H7 (cell line): ENCODE measurements at regions not wholly inside any gene's neighbourhood (a gene's known extent, or its start where the extent isn't known, plus 50 kb on each side); places are given as distances from the start of the nearest gene placed in this dataset.

ENCODE experiments used
- DNase-seq: peaks from one replicate; pipeline ENCODE4 v3.0.0; 2012
- H3K27me3 ChIP-seq: 2 replicates; pipeline ENCODE4 v1.6.0; 2011; ENCODE audit warnings: mild to moderate bottlenecking, low read length; ENCODE audit not compliant: control insufficient read depth, insufficient read depth
- H3K36me3 ChIP-seq: replicated peaks from 2 replicates; pipeline ENCODE4 v1.5.1; 2011; ENCODE audit warnings: low read length; ENCODE audit not compliant: control insufficient read depth, insufficient read depth
- H3K4me3 ChIP-seq: 2 replicates; pipeline ENCODE4 v1.5.1; 2011; ENCODE audit warnings: low read depth, mild to moderate bottlenecking, control low read depth, low read length, moderate library complexity; ENCODE audit not compliant: insufficient read depth

GRCh38 chr4:130530505-130530904, 1434.6 kb downstream of the C4orf33 start:
- Histone ChIP-seq H3K4me3 (no peak overlapping the region), H3K36me3 (no peaks in the 10 kb centered on the region), H3K27me3 (no peaks in the 10 kb centered on the region)
- no peak for DNase-seq

- Histone ChIP-seq H3K4me3 (no peak overlapping the region), H3K27me3 (no peaks in the 10 kb centered on the region), H3K36me3 (no peaks in the 10 kb centered on the region)
- DNase-seq: no peak
Measured at GRCh38 chr4:130534651-130535050, 1438.7 kb downstream of the C4orf33 start.

GRCh38 chr4:130542953-130543352, 1447.0 kb downstream of the C4orf33 start:
- DNase-seq: no peak
- Histone ChIP-seq H3K4me3 (no peak overlapping the region), H3K27me3 (no peaks in the 10 kb centered on the region), H3K36me3 (no peaks in the 10 kb centered on the region)

GRCh38 chr4:130545171-130545570, 1449.2 kb downstream of the C4orf33 start:
- Histone ChIP-seq H3K4me3 (no peak overlapping the region), H3K27me3 (no peaks in the 10 kb centered on the region), H3K36me3 (no peaks in the 10 kb centered on the region)
- no peak for DNase-seq

- H3K4me3 ChIP-seq: no peak overlapping the region
- no peaks in the 10 kb centered on the region for H3K27me3 ChIP-seq
- DNase-seq: no peak
- no peaks in the 10 kb centered on the region for H3K36me3 ChIP-seq
Measured at GRCh38 chr4:130545596-130545995, 1449.6 kb downstream of the C4orf33 start.

GRCh38 chr4:130559268-130559667, 1463.3 kb downstream of the C4orf33 start:
- Histone ChIP-seq H3K27me3 (no peaks in the 10 kb centered on the region), H3K36me3 (no peaks in the 10 kb centered on the region), H3K4me3 (no peak overlapping the region)
- DNase-seq: no peak

- Histone ChIP-seq H3K27me3 (no peaks in the 10 kb centered on the region), H3K36me3 (no peaks in the 10 kb centered on the region), H3K4me3 (no peak overlapping the region)
- peak; percentile 18 for DNase-seq
Measured at GRCh38 chr4:130563185-130563888, 1467.4 kb downstream of the C4orf33 start.

GRCh38 chr4:130563889-130564418, 1468.0 kb downstream of the C4orf33 start:
- no peaks in the 10 kb centered on the region for H3K27me3 ChIP-seq
- DNase-seq: no peak
- no peak overlapping the region for H3K4me3 ChIP-seq
- H3K36me3 ChIP-seq: no peaks in the 10 kb centered on the region

- DNase-seq: no peak
- Histone ChIP-seq H3K4me3 (no peak overlapping the region), H3K27me3 (no peaks in the 10 kb centered on the region), H3K36me3 (no peaks in the 10 kb centered on the region)
Measured at GRCh38 chr4:130568746-130569145, 1472.8 kb downstream of the C4orf33 start.

- Histone ChIP-seq H3K27me3 (no peaks in the 10 kb centered on the region), H3K36me3 (no peaks in the 10 kb centered on the region), H3K4me3 (no peak overlapping the region)
- DNase-seq: no peak
Measured at GRCh38 chr4:130573742-130574141, 1477.8 kb downstream of the C4orf33 start.

- Histone ChIP-seq H3K4me3 (no peak overlapping the region), H3K27me3 (no peaks in the 10 kb centered on the region), H3K36me3 (no peaks in the 10 kb centered on the region)
- no peak for DNase-seq
Measured at GRCh38 chr4:130574215-130574614, 1478.3 kb downstream of the C4orf33 start.

- DNase-seq: no peak
- Histone ChIP-seq H3K4me3 (no peak overlapping the region), H3K36me3 (no peaks in the 10 kb centered on the region), H3K27me3 (no peaks in the 10 kb centered on the region)
Measured at GRCh38 chr4:130576218-130576617, 1480.3 kb downstream of the C4orf33 start.

GRCh38 chr4:130591091-130591490, 1495.1 kb downstream of the C4orf33 start:
- H3K27me3 ChIP-seq: no peaks in the 10 kb centered on the region
- DNase-seq: no peak
- H3K4me3 ChIP-seq: no peak overlapping the region
- no peaks in the 10 kb centered on the region for H3K36me3 ChIP-seq

GRCh38 chr4:130600706-130601105, 1504.8 kb downstream of the C4orf33 start:
- H3K27me3 ChIP-seq: no peaks in the 10 kb centered on the region
- no peaks in the 10 kb centered on the region for H3K36me3 ChIP-seq
- DNase-seq: no peak
- H3K4me3 ChIP-seq: no peak overlapping the region

GRCh38 chr4:130603043-130603442, 1507.1 kb downstream of the C4orf33 start:
- no peaks in the 10 kb centered on the region for H3K36me3 ChIP-seq
- H3K4me3 ChIP-seq: no peak overlapping the region
- H3K27me3 ChIP-seq: no peaks in the 10 kb centered on the region
- DNase-seq: no peak

GRCh38 chr4:130608121-130608520, 1512.2 kb downstream of the C4orf33 start:
- Histone ChIP-seq H3K4me3 (no peak overlapping the region), H3K36me3 (no peaks in the 10 kb centered on the region), H3K27me3 (no peaks in the 10 kb centered on the region)
- no peak for DNase-seq
